H7 (cell line): ENCODE measurements at regions not wholly inside any gene's neighbourhood (a gene's known extent, or its start where the extent isn't known, plus 50 kb on each side); places are given as distances from the start of the nearest gene placed in this dataset.

Experiments
- DNase-seq: peaks from one replicate; pipeline ENCODE4 v3.0.0; 2012
- H3K27me3 ChIP-seq: 2 replicates; pipeline ENCODE4 v1.6.0; 2011; ENCODE audit warnings: mild to moderate bottlenecking, low read length; ENCODE audit not compliant: control insufficient read depth, insufficient read depth
- H3K36me3 ChIP-seq: replicated peaks from 2 replicates; pipeline ENCODE4 v1.5.1; 2011; ENCODE audit warnings: low read length; ENCODE audit not compliant: control insufficient read depth, insufficient read depth
- H3K4me3 ChIP-seq: 2 replicates; pipeline ENCODE4 v1.5.1; 2011; ENCODE audit warnings: low read depth, mild to moderate bottlenecking, control low read depth, low read length, moderate library complexity; ENCODE audit not compliant: insufficient read depth

DNA sequence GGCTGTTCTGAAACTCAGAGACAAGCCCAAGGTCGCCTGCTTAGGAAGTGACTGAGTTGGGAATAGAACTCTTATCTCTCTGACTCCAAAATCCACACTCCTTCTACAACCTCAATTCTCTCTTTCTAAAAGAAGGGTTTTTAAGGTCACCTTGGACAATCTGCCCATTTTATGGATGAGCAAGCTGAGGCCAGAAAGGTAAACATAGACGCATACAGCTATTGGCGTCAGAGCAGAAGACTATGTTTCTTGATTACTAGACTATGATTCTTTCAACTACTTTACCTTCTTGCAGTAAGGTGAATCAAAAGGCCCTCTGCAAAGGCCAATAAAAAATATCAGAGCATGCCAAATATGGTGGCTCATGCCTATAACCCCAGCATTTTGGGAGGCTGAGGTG is 276.6 kb downstream of the CLIC5 start:
- DNase-seq = no peak
- H3K4me3 ChIP-seq = no peak overlapping the region
- no peaks in the 10 kb centered on the region for H3K36me3 ChIP-seq
- no peaks in the 10 kb centered on the region for H3K27me3 ChIP-seq

DNA sequence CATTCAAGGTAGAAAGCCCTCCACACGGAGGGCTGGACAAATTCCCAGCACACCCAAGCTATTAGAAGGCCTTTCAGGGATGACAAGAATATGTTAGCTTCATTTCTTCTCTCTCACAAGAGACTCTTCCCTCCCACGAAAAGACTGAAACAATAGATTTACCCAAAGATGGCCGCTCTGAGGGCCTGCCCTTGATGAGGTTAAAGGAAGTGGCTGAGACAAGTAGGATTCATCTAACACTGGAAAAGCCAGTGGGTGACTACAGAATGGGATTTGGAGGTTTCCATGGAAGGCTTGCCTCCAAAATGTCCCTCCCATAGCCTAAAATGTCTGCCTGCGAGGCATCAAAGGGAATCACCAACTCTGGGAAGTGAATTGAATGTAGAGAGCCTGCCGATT is 277.6 kb downstream of the CLIC5 start:
- Histone ChIP-seq H3K36me3 (no peaks in the 10 kb centered on the region), H3K4me3 (no peak overlapping the region), H3K27me3 (no peaks in the 10 kb centered on the region)
- DNase-seq = no peak

DNA sequence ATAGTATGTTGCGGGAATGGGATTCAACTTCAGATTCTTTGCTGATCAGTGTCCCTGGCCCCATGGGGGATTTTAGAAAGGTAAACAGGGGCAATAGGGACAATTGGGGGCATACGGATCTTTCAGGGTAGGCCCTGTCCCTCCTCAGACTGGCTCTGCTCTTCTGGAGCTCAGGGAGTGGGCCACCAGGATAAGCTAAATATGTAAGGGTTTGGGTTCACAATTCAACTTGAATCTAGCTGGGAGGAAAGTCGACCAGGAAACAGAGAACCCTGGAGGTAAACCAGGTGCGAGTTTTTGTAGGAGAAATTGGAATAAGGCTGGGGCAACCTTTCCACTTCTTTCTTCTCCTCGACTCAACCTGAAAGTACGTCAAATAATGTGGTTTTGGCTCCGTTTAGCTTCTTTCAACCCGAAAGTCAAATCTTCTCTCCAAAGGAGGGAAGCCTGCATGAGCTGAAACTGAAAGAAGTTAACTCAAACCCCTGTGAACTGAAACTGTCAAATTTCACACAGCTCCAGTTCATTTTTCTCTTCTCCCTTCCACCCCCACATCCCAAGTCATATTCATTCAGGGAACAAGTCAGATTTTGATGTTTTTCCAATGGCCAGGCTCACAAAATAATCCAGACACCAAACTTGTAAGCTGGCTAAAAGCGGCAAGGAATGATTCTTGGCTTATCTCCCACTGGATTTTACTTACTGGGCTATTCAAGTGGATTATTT is 278.2 kb downstream of the CLIC5 start:
- Histone ChIP-seq H3K27me3 (no peaks in the 10 kb centered on the region), H3K4me3 (no peak overlapping the region), H3K36me3 (no peaks in the 10 kb centered on the region)
- DNase-seq = no peak

DNA sequence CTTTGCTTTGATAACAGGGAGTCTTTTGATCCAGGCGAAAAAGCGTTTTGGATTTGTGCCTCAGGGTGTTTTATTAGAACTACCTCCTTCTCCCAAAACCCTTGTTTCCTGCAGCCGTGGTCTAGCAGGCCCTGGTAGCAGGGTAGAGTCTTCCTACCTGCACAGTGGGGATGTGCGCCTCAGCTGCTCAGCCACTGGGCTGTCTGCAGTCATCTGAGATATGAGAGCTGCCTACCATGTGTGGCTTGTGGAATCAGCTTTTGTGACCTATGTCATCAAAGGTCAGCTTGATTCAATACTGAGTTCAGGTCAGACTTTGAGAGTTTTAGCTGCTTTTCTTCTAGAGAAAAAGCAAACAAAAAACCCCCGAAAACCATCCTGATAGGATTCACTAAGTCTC is 279.5 kb downstream of the CLIC5 start:
- DNase-seq = no peak
- Histone ChIP-seq H3K36me3 (no peaks in the 10 kb centered on the region), H3K4me3 (no peak overlapping the region)

DNA sequence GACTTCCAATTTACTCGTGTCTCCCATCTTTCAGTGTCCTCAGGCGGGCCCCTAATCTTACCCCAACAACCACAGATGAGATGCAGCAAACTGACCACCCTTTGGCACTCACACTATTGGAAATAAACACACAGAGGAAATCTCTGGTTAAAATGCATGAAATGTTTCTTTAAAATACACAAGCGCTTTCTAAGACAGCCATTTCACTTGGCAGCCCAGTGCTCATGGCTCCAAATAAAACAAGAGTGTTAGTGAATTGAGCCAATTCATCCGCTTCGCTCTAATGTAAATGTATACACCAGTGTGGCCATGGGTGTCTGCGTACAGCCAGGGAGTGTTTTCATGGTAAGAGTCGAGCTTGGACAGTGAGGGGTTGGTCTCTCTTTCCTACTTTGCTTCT is 282.9 kb downstream of the CLIC5 start:
- Histone ChIP-seq H3K27me3 (no peaks in the 10 kb centered on the region), H3K36me3 (no peaks in the 10 kb centered on the region), H3K4me3 (no peak overlapping the region)
- DNase-seq = no peak

More for the DNA sequence above, 279.5 kb downstream of the CLIC5 start:
- no peaks in the 10 kb centered on the region for H3K27me3 ChIP-seq

DNA sequence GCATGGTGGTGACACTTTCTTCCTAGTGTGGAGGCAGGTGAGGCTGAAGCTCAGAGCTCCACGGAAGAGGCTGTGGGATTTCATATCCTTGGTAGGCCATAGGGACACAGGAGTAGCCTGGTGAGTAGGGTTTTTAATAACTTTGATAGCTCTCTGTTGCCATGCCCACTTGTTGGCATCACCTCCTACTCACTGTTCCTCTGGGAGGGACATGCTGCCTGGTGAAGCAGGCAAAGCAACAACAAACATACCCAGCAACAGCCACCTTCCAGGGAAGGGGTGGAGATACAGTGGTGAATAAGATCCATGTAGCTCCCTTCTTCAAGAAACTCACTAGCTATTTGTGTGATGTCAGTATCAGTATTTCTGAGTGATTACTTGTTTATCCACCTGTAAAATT is 285.4 kb downstream of the CLIC5 start:
- no peaks in the 10 kb centered on the region for H3K36me3 ChIP-seq
- H3K4me3 ChIP-seq = no peak overlapping the region
- H3K27me3 ChIP-seq = no peaks in the 10 kb centered on the region
- no peak for DNase-seq

DNA sequence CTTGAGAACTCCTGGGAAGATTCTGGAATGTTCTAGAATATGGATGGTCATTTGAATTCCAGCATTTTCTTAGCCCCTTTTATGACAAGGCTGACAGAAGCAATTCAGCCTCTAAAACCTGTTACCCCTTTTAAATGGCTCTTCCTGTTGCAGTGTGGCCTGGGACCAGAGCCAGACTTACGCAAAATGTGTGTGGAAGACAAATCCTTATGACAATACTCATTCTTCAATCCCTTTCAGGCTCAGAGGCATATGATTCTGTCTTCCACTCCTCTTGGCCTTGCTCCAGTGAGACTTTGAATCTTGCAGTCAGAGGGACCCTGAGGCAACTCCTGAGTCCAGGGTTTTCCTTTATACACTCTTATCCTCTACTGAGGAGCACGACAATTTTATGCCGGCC is 287.0 kb downstream of the CLIC5 start:
- H3K36me3 ChIP-seq = no peaks in the 10 kb centered on the region

DNA sequence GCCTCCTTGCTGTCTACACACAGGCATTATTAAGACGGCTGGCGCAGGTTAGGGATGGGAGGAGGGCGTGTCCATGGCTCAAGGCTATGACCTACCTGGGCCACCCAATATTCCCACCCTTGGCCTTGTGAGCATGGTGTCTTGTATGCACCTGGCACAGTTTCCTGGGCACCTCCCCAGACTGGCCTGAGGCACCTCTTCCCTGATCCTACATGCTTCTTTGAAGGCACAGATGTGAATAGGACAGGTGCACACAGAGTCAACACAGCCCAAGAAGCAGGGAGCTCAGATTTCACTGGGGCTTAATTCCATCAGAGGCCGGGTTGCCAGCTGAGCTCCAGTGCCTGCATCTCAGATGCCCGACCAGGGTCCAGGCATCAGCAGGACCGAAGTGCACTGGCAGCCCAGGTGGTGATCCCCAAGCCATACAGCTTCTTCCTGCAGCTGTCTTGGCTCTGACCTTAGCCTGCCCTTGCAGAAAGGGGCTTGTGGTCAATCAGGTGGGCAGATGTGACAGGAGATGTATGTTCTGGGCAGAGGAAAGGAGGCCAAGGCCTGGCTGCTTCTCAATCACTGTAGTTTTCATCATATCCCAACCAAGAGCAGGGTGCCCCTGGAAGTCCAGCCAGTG is 287.7 kb downstream of the CLIC5 start:
- no peaks in the 10 kb centered on the region for H3K27me3 ChIP-seq
- H3K4me3 ChIP-seq = no peak overlapping the region
- no peaks in the 10 kb centered on the region for H3K36me3 ChIP-seq
- DNase-seq = no peak

More for the DNA sequence above, 287.0 kb downstream of the CLIC5 start:
- Histone ChIP-seq H3K4me3 (no peak overlapping the region), H3K27me3 (no peaks in the 10 kb centered on the region)
- DNase-seq = no peak

DNA sequence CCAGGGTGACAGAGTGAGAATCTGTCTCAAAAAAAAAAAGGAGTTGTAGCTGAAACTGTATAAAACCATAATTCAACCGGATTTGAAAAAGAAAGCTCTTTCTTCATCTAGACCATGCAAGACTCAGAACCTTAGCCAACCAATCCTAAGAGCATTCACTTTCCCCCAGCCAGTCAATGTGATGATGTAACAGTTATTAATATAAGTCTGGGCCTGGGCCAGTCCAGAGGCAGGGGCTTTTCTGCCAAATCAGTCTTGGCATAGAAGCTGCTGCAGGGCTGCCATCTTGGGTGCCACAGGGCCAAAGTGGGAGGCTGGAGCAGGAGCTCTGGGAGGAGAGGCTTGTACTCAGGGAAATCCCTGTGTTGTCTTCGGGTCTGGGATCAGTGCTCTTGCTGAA is 288.4 kb downstream of the CLIC5 start:
- no peak for DNase-seq
- no peaks in the 10 kb centered on the region for H3K27me3 ChIP-seq
- H3K36me3 ChIP-seq = no peaks in the 10 kb centered on the region
- H3K4me3 ChIP-seq = no peak overlapping the region

DNA sequence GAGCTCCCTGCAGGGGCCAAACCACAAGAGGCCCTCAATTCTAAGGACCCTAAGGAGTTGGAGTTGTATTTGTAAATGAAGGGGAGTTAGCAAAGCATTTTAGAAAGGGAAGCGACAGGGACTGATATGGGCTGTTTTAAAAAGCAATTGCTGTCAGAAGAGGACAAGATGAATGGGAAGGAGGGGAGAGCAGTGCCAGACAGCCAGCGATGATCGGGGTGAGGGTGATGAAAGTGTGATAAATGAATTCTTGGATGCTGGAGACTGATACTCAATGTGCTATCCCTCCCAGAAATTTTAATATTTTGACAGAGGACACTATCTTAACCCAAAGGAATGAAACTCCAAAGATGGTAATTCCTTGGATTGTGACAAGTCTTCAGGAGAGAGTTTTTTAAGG is 289.2 kb downstream of the CLIC5 start:
- no peak for DNase-seq
- no peak overlapping the region for H3K4me3 ChIP-seq
- no peaks in the 10 kb centered on the region for H3K27me3 ChIP-seq
- no peaks in the 10 kb centered on the region for H3K36me3 ChIP-seq

DNA sequence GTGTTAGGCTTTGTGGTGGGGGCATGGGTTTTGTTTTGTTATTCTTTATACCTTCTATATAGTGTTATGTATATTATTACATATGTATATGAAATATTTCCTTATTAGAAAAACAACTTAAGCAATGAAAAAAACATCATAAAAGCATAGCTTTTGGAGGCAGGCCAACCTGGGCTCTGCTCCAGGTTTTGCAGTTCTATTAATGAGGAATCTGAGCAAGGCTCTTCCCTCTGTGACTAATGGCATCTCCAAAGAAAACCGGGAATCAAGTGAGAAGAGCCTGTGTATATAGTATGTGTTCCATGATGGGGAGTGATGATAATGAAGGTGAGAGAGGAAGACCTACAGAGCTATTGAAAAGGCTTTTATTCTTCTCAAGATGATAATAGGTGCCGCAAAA is 291.1 kb downstream of the CLIC5 start:
- DNase-seq = no peak
- Histone ChIP-seq H3K27me3 (no peaks in the 10 kb centered on the region), H3K4me3 (no peak overlapping the region), H3K36me3 (no peaks in the 10 kb centered on the region)

DNA sequence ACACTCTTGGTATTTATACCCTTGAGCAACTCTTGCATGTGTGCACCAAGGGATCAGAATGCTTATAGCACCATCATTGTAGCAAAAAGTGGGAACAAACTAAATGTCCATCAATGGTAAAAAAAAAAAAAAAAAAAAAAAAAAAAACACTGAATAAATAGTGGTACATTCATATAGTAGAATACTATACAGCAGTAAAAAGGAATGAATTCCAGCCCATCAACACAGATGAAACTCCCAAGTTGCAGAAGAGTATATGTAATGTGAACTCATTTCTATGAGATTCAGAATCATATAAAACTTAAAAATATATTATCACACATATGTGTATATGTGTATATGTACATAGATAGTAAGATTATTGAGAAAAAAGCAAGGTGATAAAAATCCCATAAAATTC is 291.6 kb downstream of the CLIC5 start:
- no peak for DNase-seq
- Histone ChIP-seq H3K4me3 (no peak overlapping the region), H3K36me3 (no peaks in the 10 kb centered on the region), H3K27me3 (no peaks in the 10 kb centered on the region)

DNA sequence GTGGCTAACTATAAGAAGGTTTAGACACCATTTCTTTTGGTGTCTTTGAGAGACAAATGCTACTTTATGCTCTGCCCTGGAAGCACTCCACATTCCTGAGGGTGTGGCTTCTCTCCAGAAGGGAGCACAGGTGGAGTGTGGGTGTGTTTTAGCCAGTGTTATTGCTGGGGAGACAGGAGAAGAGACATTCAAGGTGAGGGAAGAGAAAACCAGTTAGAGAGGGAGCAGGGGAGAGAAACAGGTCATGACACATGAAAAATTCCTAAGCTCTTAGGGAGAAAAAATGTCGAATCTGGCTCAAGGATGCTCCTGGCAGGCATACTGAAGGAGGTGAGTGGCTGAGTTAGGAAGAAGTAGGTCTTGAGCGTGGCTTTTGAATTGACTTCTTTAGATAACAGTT is 292.8 kb downstream of the CLIC5 start:
- Histone ChIP-seq H3K36me3 (no peaks in the 10 kb centered on the region), H3K4me3 (no peak overlapping the region), H3K27me3 (no peaks in the 10 kb centered on the region)
- no peak for DNase-seq

DNA sequence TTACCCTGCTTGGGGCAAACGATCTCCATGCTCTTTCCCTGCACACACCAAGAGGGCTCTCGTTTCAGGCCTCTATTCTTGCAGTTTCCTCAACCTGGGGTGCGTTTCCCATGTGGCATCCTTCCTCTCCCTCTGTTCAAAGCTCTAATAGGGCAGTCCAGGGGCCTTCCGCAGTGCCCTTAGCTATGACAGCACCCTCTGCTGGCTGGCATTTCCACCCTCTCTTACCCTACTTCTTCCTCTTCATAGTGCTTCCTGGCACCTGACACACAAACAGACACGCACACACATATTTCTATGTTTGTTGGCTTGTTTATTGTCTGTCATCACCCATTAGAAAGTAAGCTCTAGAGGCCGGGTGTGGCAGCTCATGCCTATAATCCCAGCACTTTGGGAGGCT is 294.0 kb downstream of the CLIC5 start:
- H3K27me3 ChIP-seq = no peaks in the 10 kb centered on the region
- no peak overlapping the region for H3K4me3 ChIP-seq
- peak; percentile 14 for DNase-seq
- H3K36me3 ChIP-seq = no peaks in the 10 kb centered on the region

DNA sequence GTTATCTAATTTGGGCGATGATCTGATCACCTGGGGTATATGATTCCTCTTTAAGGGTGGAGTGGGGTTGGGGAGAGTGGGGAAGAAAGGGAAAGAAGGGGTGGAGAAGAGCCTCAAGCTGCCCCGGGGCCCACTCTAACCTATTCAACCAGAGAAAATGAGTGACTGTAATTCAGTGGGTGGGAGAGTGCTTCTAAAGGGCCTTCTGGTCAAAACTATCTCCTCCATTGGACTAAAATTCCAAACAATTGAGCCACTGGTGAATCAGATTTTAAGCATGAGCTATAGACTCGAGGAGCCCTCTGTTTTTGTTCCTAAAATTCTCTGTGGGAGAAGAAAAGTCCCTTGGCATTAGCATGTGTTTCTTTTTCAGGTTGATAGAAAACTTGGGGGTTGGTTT is 296.8 kb downstream of the CLIC5 start:
- Histone ChIP-seq H3K27me3 (no peaks in the 10 kb centered on the region), H3K4me3 (no peak overlapping the region), H3K36me3 (no peaks in the 10 kb centered on the region)
- no peak for DNase-seq
